Activated CD4-positive, alpha-beta memory T cell treated with anti-CD3 and anti-CD28 coated beads, Interleukin-2, amount 10 ng/mL, durations not matched to agents 7 days and 5 days (primary cell): ENCODE measurements at regions not wholly inside any gene's neighbourhood (a gene's known extent, or its start where the extent isn't known, plus 50 kb on each side); places are given as distances from the start of the nearest gene placed in this dataset.

ENCODE experiments used
- CTCF ChIA-PET: fragments of 350-600 bp; sonication (Branson Sonifier 250); formaldehyde crosslinking; loops from one replicate; lab custom pipeline; 2021; ENCODE audit warnings: antibody characterized with exemption, inconsistent platforms; lab: Charles Lee
- POLR2A ChIA-PET: fragments of 350-600 bp; sonication (Branson Sonifier 250); formaldehyde crosslinking; loops from one replicate; lab custom pipeline; 2021; ENCODE audit warnings: antibody characterized with exemption; lab: Charles Lee
- DNase-seq: peaks from one replicate; pipeline ENCODE4 v3.0.0-alpha.2; 2020
- H3K27ac Mint-ChIP-seq: one replicate; pipeline ENCODE4 v1.8.0; 2021; ENCODE audit warnings: mild to moderate bottlenecking, mixed read lengths
- H3K27me3 Mint-ChIP-seq: one replicate; pipeline ENCODE4 v1.8.0; 2021; ENCODE audit warnings: mixed read lengths
- H3K36me3 Mint-ChIP-seq: one replicate; pipeline ENCODE4 v1.8.0; 2021; ENCODE audit warnings: low read depth, mixed read lengths
- H3K4me1 Mint-ChIP-seq: one replicate; pipeline ENCODE4 v1.8.0; 2021; ENCODE audit warnings: mixed read lengths
- H3K4me3 Mint-ChIP-seq: one replicate; pipeline ENCODE4 v1.8.0; 2021; ENCODE audit warnings: mild to moderate bottlenecking, mixed read lengths
- H3K9me3 Mint-ChIP-seq: one replicate; pipeline ENCODE4 v1.8.0; 2021; ENCODE audit warnings: mixed read lengths

GRCh38 chr1:47576758-47577115, 138.9 kb downstream of the FOXD2 start:
- Mint-ChIP-seq H3K9me3 (no peaks in the 10 kb centered on the region), H3K27me3 (peaks cover 15% of the 10 kb centered on the region), H3K4me1 (no peaks in the 10 kb centered on the region), H3K36me3 (no peaks in the 10 kb centered on the region), H3K4me3 (no peak overlapping the region), H3K27ac (no peak overlapping the region)
- ChIA-PET POLR2A (no interaction called here), CTCF (interaction anchor here (1.4 kb wide), 1 partner anchor 17 kb away, joined by 3 read pairs; no protein-coding TSS in a partner anchor)
- DNase-seq: no peak

- CTCF ChIA-PET: interaction anchor here (1.4 kb wide), 1 partner anchor 17 kb away, joined by 3 read pairs; no protein-coding TSS in a partner anchor
- no peak overlapping the region for H3K27ac Mint-ChIP-seq
- no peaks in the 10 kb centered on the region for H3K4me1 Mint-ChIP-seq
- peaks cover 19% of the 10 kb centered on the region for H3K27me3 Mint-ChIP-seq
- no peak overlapping the region for H3K4me3 Mint-ChIP-seq
- H3K36me3 Mint-ChIP-seq: no peaks in the 10 kb centered on the region
- DNase-seq: no peak
- POLR2A ChIA-PET: no interaction called here
- H3K9me3 Mint-ChIP-seq: no peaks in the 10 kb centered on the region
Measured at GRCh38 chr1:47577303-47578025, 139.6 kb downstream of the FOXD2 start.

- H3K4me1 Mint-ChIP-seq: no peaks in the 10 kb centered on the region
- POLR2A ChIA-PET: no interaction called here
- H3K27ac Mint-ChIP-seq: no peak overlapping the region
- CTCF ChIA-PET: interaction anchor here (1.4 kb wide), 1 partner anchor 18 kb away, joined by 3 read pairs; no protein-coding TSS in a partner anchor
- DNase-seq: no peak
- H3K9me3 Mint-ChIP-seq: no peaks in the 10 kb centered on the region
- H3K4me3 Mint-ChIP-seq: no peak overlapping the region
- peaks cover 23% of the 10 kb centered on the region for H3K27me3 Mint-ChIP-seq
- no peaks in the 10 kb centered on the region for H3K36me3 Mint-ChIP-seq
Measured at GRCh38 chr1:47578026-47578720, 140.3 kb downstream of the FOXD2 start.

- POLR2A ChIA-PET: interaction anchor here (0.8 kb wide), 1 partner anchor 99 kb away, joined by 3 read pairs; no protein-coding TSS in a partner anchor
- CTCF ChIA-PET: no interaction called here
- Mint-ChIP-seq H3K27ac (no peak overlapping the region), H3K4me1 (no peaks in the 10 kb centered on the region), H3K9me3 (no peaks in the 10 kb centered on the region), H3K36me3 (no peaks in the 10 kb centered on the region), H3K27me3 (peaks cover 25% of the 10 kb centered on the region), H3K4me3 (no peak overlapping the region)
- no peak for DNase-seq
Measured at GRCh38 chr1:47578721-47579419, 141.0 kb downstream of the FOXD2 start.

GRCh38 chr1:47579809-47580208, 142.0 kb downstream of the FOXD2 start:
- CTCF ChIA-PET: no interaction called here
- DNase-seq: no peak
- H3K27me3 Mint-ChIP-seq: peaks cover 29% of the 10 kb centered on the region
- H3K4me3 Mint-ChIP-seq: no peak overlapping the region
- no peaks in the 10 kb centered on the region for H3K9me3 Mint-ChIP-seq
- POLR2A ChIA-PET: interaction anchor here (0.8 kb wide), 1 partner anchor 100 kb away, joined by 3 read pairs; no protein-coding TSS in a partner anchor
- no peak overlapping the region for H3K27ac Mint-ChIP-seq
- no peaks in the 10 kb centered on the region for H3K4me1 Mint-ChIP-seq
- H3K36me3 Mint-ChIP-seq: no peaks in the 10 kb centered on the region

- Mint-ChIP-seq H3K9me3 (no peaks in the 10 kb centered on the region), H3K27me3 (peaks cover 35% of the 10 kb centered on the region), H3K27ac (no peak overlapping the region), H3K4me1 (no peaks in the 10 kb centered on the region), H3K4me3 (no peak overlapping the region), H3K36me3 (no peaks in the 10 kb centered on the region)
- ChIA-PET CTCF (no interaction called here), POLR2A (interaction anchor here (0.5 kb wide), 1 partner anchor 1108 kb away, joined by 3 read pairs; no protein-coding TSS in a partner anchor)
- no peak for DNase-seq
Measured at GRCh38 chr1:47580451-47580995, 142.7 kb downstream of the FOXD2 start.

GRCh38 chr1:47582891-47583608, 145.2 kb downstream of the FOXD2 start:
- Mint-ChIP-seq H3K27ac (no peak overlapping the region), H3K36me3 (no peaks in the 10 kb centered on the region), H3K9me3 (no peaks in the 10 kb centered on the region), H3K4me1 (no peaks in the 10 kb centered on the region), H3K27me3 (peaks cover 41% of the 10 kb centered on the region), H3K4me3 (no peak overlapping the region)
- DNase-seq: peak; percentile 13
- CTCF ChIA-PET: no interaction called here
- POLR2A ChIA-PET: no interaction called here

- H3K27ac Mint-ChIP-seq: no peak overlapping the region
- ChIA-PET POLR2A (no interaction called here), CTCF (no interaction called here)
- H3K36me3 Mint-ChIP-seq: no peaks in the 10 kb centered on the region
- no peak overlapping the region for H3K4me3 Mint-ChIP-seq
- peaks cover 39% of the 10 kb centered on the region for H3K27me3 Mint-ChIP-seq
- DNase-seq: peak; percentile 7
- H3K4me1 Mint-ChIP-seq: no peaks in the 10 kb centered on the region
- no peaks in the 10 kb centered on the region for H3K9me3 Mint-ChIP-seq
Measured at GRCh38 chr1:47584249-47584648, 146.4 kb downstream of the FOXD2 start.

GRCh38 chr1:47585141-47585902, 147.5 kb downstream of the FOXD2 start:
- no peak for DNase-seq
- H3K27me3 Mint-ChIP-seq: peaks cover 31% of the 10 kb centered on the region
- no peaks in the 10 kb centered on the region for H3K36me3 Mint-ChIP-seq
- H3K4me1 Mint-ChIP-seq: no peaks in the 10 kb centered on the region
- H3K4me3 Mint-ChIP-seq: no peak overlapping the region
- ChIA-PET POLR2A (no interaction called here), CTCF (no interaction called here)
- H3K9me3 Mint-ChIP-seq: no peaks in the 10 kb centered on the region
- H3K27ac Mint-ChIP-seq: no peak overlapping the region

- H3K27me3 Mint-ChIP-seq: peaks cover 24% of the 10 kb centered on the region
- H3K36me3 Mint-ChIP-seq: no peaks in the 10 kb centered on the region
- POLR2A ChIA-PET: no interaction called here
- no peak for DNase-seq
- CTCF ChIA-PET: no interaction called here
- H3K4me3 Mint-ChIP-seq: no peak overlapping the region
- no peaks in the 10 kb centered on the region for H3K9me3 Mint-ChIP-seq
- H3K4me1 Mint-ChIP-seq: no peaks in the 10 kb centered on the region
- no peak overlapping the region for H3K27ac Mint-ChIP-seq
Measured at GRCh38 chr1:47587891-47588582, 150.2 kb downstream of the FOXD2 start.

GRCh38 chr1:47590523-47591225, 152.8 kb downstream of the FOXD2 start:
- ChIA-PET POLR2A (no interaction called here), CTCF (no interaction called here)
- H3K27ac Mint-ChIP-seq: no peak overlapping the region
- no peak overlapping the region for H3K4me3 Mint-ChIP-seq
- H3K27me3 Mint-ChIP-seq: peaks cover 23% of the 10 kb centered on the region
- no peaks in the 10 kb centered on the region for H3K4me1 Mint-ChIP-seq
- H3K36me3 Mint-ChIP-seq: no peaks in the 10 kb centered on the region
- no peaks in the 10 kb centered on the region for H3K9me3 Mint-ChIP-seq
- DNase-seq: no peak
